ENCODE measurements at regions not wholly inside any gene's neighbourhood (a gene's known extent, or its start where the extent isn't known, plus 50 kb on each side); places are given as distances from the start of the nearest gene placed in this dataset.
"Not testable (repeated sequence)": the region's sequence is repeated elsewhere in the genome, so short reads cannot be mapped to it uniquely, and the experiment has no call there.

DNA sequence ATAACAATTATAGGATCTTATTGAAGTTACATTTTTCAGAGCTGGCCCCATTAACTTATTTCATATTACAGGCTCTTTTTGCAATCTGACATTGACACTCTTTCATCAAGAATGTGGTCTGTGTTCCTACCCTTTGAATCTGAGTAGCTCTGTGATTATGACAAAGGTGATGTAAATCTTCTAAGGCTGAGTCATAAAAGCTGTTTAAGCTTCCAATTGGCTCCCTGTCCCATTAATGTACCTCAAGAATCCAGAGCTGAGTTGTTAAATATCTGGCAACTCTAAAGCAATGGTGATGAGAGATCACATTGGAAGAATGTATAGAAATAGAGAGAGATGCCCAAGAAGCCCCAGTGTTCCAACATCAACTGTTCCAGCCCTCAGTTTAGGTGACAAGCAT is 178.5 kb upstream of the DEPDC1 start:
- no peak for TF ChIP-seq TAF1 (IDR thresholded peaks at IDR 0.05; ENCODE audit: borderline replicate concordance, low read depth, low read length)
- TF ChIP-seq POLR2A (IDR thresholded peaks at IDR 0.05; ENCODE audit: low read depth, low read length): no peak
- no peak for TF ChIP-seq POLR2AphosphoS5 (IDR thresholded peaks at IDR 0.05; ENCODE audit: low read depth, low read length)
- DNase-seq (ENCODE audit: insufficient read length) (no peak), FAIRE-seq (no peak)

DNA sequence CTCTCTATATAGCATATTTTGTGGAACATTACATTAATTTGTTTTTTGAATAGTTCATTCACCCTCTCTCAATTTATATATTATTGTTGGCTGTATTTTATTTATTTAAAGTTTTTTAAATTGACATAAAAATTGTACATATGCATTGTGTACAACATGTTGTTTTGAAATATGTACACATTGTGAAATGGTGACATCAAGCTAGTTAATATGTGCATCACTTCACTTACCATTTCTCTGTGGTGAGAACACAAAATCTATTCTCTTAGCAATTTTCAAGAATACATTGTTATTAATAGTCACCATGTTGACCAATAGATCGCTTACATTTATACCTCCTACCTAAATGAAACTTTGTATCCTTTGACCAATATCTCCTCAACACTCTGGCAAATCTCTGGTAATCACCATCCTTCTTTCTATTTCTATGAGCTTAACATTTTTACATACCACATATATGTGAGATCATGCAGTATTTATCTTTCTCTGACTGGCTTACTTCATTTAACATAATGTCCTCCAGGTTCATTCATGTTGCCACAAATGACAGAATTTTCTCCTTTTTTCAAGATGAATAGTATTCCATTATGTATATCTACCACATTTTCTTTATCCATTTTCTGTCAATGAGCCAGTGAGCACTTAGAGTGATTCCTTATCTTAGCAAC is 180.9 kb upstream of the DEPDC1 start:
- DNase-seq (ENCODE audit: insufficient read length) (no peak), FAIRE-seq (no peak)
- no peak for TF ChIP-seq POLR2AphosphoS5 (IDR thresholded peaks at IDR 0.05; ENCODE audit: low read depth, low read length)
- TF ChIP-seq TAF1 (IDR thresholded peaks at IDR 0.05; ENCODE audit: borderline replicate concordance, low read depth, low read length): no peak
- TF ChIP-seq POLR2A (IDR thresholded peaks at IDR 0.05; ENCODE audit: low read depth, low read length): no peak

DNA sequence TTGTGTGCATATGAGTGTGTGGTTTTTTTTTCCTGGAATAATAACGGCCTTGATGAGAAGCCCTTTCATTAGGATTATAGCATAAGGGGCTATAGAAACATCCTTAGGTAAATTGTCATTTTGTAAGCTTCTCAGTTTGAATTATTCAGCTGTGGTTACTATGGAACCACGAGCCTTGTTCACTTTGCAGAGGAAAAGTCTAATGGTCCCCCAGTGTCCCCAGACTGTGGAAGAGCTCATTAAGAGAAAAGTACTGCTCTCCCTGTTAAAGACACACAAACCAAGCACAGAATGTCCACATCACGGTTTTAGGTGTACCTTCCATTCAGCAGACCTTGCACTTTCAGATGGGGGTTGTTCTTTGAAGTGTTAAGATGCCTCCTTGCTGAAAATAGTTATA is 199.3 kb upstream of the DEPDC1 start:
- DNase-seq (ENCODE audit: insufficient read length): no peak
- TF ChIP-seq POLR2A (IDR thresholded peaks at IDR 0.05; ENCODE audit: low read depth, low read length): no peak
- TF ChIP-seq TAF1 (IDR thresholded peaks at IDR 0.05; ENCODE audit: borderline replicate concordance, low read depth, low read length): no peak
- no peak for TF ChIP-seq POLR2AphosphoS5 (IDR thresholded peaks at IDR 0.05; ENCODE audit: low read depth, low read length)

DNA sequence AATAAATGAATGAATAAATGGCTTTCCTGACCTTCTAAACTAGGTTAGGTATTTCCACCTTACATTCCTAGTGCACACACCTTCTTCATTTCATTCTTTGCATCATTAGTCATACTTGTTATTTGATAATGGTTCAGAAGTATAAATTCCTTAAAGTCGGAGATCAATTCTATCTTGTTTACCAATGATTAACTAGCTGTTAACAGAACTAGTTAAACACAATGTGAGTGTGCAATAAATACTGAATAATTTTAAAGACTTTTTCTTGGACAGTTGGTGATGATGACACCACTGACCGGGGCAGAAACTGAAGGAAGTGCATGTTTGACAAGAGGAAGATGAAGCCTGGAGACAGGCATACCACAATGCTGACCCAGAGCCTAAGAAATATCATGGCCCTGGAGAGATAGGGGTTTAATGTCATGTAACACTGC is 207.1 kb upstream of the DEPDC1 start:
- no peak for TF ChIP-seq POLR2AphosphoS5 (IDR thresholded peaks at IDR 0.05; ENCODE audit: low read depth, low read length)
- no peak for TF ChIP-seq POLR2A (IDR thresholded peaks at IDR 0.05; ENCODE audit: low read depth, low read length)
- TF ChIP-seq TAF1 (IDR thresholded peaks at IDR 0.05; ENCODE audit: borderline replicate concordance, low read depth, low read length): no peak
- FAIRE-seq (no peak), DNase-seq (ENCODE audit: insufficient read length) (no peak)

More for the DNA sequence above, 199.3 kb upstream of the DEPDC1 start:
- no peak for FAIRE-seq

DNA sequence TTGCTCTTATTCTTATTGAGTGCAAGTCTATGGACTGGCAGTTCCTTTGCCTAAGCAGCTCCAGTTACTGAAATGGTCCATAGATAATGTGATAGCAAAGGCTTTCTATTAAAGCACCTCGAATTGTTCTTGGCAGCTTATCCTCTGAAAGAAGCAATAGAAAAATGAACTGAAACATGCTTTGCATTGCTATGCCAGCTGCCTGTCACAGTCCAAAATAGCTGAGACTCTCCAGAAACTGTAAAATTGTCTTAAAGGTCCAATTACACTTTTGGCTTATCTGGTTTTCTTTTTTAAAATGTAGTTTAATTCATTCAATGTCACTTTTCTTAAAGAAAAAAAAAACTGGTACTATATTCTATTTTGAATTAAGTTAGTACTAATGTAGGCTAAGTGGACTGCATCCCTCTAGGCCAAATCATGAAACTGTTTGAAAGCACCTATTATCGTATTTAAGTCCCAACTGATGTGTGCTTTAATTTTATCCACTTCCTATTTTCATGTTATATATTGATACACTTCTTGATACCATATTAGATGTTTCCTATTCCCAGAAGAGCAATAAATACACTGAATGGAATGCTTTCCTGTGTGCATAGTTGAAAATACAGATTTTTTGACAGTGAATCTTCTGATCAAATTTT is 208.0 kb upstream of the DEPDC1 start:
- FAIRE-seq: no peak
- TF ChIP-seq POLR2A (IDR thresholded peaks at IDR 0.05; ENCODE audit: low read depth, low read length) (no peak), TAF1 (IDR thresholded peaks at IDR 0.05; ENCODE audit: borderline replicate concordance, low read depth, low read length) (no peak), POLR2AphosphoS5 (IDR thresholded peaks at IDR 0.05; ENCODE audit: low read depth, low read length) (no peak)
- DNase-seq (ENCODE audit: insufficient read length): no peak

DNA sequence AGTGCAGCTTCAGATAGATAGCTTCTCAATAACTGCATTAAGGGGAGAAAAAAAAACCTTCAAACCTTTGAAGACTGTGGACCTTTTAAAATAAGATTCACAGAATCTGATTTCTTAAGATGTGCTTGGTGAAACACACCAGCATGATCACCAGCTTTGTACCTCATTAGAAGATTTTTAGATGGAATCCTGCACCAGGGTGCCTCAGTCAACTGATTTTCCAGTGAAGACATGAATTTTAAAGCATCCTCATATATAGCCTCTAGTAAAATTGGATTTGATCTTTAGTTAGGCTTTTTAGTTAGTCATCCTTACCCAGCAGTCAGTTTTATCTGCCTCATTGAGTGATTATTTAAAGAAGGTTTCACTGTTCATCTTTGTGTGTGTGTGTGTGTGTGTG is 208.6 kb upstream of the DEPDC1 start:
- FAIRE-seq: no peak
- TF ChIP-seq POLR2AphosphoS5 (IDR thresholded peaks at IDR 0.05; ENCODE audit: low read depth, low read length) (no peak), POLR2A (IDR thresholded peaks at IDR 0.05; ENCODE audit: low read depth, low read length) (no peak), TAF1 (IDR thresholded peaks at IDR 0.05; ENCODE audit: borderline replicate concordance, low read depth, low read length) (no peak)
- no peak for DNase-seq (ENCODE audit: insufficient read length)

DNA sequence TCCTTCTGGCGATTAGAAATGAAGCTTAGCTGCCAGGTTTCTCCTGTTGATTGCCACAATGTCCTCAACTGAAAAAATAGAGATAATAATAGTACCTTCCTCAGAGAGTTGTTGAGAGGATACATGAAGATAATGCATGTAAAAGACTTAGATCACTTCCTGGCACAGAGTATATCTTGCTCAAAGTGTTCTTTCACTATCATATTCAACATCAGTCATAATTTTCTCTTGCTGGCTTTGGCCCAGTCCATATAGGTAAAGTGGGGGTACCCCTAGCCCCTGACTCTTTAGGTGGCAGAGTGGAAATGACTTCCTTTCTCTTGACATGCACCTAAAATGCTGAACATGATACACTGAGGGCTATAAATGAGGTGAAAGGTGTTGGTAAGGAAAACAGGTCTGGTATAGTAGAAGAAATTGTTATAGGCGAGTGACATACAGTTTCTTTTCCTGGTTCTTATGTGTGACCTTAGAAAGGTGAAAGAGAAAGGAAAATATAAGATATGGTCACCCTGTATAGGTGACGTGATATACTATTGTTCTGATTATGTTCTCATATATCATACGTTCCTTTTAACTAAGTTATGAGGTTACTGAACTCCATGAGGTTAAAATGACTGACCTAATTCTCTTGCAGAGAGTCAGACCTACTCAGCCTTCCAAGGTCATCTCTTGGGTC is 209.9 kb upstream of the DEPDC1 start:
- FAIRE-seq: peak; percentile 27
- no peak for TF ChIP-seq POLR2AphosphoS5 (IDR thresholded peaks at IDR 0.05; ENCODE audit: low read depth, low read length)
- TF ChIP-seq TAF1 (IDR thresholded peaks at IDR 0.05; ENCODE audit: borderline replicate concordance, low read depth, low read length): no peak
- no peak for TF ChIP-seq POLR2A (IDR thresholded peaks at IDR 0.05; ENCODE audit: low read depth, low read length)
- no peak for DNase-seq (ENCODE audit: insufficient read length)

DNA sequence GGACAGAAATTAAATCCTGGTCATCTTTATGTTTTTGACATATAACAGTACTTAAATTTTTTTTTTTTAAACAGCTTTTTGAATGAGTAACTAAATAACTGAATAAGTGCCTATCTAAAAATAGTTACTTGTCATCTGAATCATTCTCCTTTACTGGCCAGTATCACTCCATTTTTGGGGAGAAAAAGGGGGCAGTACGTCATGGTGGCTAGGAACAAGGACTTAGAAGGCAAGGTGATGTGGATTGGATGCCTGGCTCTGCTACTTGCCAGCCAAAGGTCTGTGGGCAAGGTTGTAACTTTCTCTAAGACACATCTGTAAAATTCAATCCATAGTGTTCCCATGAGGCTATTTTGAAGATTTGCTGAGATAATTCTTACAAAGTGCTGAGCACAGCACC is 220.4 kb upstream of the DEPDC1 start:
- DNase-seq (ENCODE audit: insufficient read length) (no peak), FAIRE-seq (no peak)
- no peak for TF ChIP-seq POLR2AphosphoS5 (IDR thresholded peaks at IDR 0.05; ENCODE audit: low read depth, low read length)
- no peak for TF ChIP-seq TAF1 (IDR thresholded peaks at IDR 0.05; ENCODE audit: borderline replicate concordance, low read depth, low read length)
- no peak for TF ChIP-seq POLR2A (IDR thresholded peaks at IDR 0.05; ENCODE audit: low read depth, low read length)

DNA sequence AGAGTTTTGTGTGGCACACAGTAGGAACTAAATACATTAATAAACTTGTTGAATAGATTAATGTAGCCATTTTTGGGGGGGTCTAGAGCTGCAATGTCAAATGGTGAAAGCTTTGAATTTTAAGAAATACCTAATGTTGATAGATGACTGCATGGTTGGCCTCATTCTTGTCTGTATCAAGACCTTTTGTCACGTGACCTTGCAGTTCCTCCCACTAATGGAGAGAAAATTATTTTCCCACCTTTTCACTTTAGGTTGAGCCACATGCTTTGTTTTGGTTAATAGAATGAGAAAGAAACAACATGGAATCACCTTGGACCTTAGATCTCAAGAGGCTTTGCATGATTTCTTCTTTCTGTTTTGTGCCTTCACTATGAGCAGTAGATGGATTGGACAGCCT is 223.6 kb upstream of the DEPDC1 start:
- DNase-seq (ENCODE audit: insufficient read length): no peak
- TF ChIP-seq POLR2A (IDR thresholded peaks at IDR 0.05; ENCODE audit: low read depth, low read length): no peak
- TF ChIP-seq POLR2AphosphoS5 (IDR thresholded peaks at IDR 0.05; ENCODE audit: low read depth, low read length): no peak
- TF ChIP-seq TAF1 (IDR thresholded peaks at IDR 0.05; ENCODE audit: borderline replicate concordance, low read depth, low read length): no peak
- FAIRE-seq: no peak

DNA sequence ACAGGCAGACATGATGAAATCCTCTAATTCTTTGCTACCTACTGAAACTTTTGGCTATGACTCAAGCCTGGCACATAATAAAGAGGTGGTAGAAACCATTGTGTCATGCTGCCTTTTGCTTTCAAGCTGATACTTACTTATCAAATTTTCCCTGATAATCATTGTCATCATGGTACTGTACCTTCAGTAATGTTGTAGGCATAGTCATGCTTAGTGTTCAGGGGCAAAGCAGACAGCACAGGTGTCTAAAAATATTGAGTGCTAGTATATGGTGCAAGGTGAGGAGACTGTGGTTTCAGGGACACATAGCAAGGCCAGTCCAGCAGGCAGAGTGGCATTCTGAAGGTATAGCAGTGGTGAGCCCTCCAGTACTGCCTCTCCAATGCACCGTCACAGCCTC is 226.9 kb upstream of the DEPDC1 start:
- FAIRE-seq (no peak), DNase-seq (ENCODE audit: insufficient read length) (no peak)
- no peak for TF ChIP-seq POLR2AphosphoS5 (IDR thresholded peaks at IDR 0.05; ENCODE audit: low read depth, low read length)
- TF ChIP-seq TAF1 (IDR thresholded peaks at IDR 0.05; ENCODE audit: borderline replicate concordance, low read depth, low read length): no peak
- TF ChIP-seq POLR2A (IDR thresholded peaks at IDR 0.05; ENCODE audit: low read depth, low read length): no peak

DNA sequence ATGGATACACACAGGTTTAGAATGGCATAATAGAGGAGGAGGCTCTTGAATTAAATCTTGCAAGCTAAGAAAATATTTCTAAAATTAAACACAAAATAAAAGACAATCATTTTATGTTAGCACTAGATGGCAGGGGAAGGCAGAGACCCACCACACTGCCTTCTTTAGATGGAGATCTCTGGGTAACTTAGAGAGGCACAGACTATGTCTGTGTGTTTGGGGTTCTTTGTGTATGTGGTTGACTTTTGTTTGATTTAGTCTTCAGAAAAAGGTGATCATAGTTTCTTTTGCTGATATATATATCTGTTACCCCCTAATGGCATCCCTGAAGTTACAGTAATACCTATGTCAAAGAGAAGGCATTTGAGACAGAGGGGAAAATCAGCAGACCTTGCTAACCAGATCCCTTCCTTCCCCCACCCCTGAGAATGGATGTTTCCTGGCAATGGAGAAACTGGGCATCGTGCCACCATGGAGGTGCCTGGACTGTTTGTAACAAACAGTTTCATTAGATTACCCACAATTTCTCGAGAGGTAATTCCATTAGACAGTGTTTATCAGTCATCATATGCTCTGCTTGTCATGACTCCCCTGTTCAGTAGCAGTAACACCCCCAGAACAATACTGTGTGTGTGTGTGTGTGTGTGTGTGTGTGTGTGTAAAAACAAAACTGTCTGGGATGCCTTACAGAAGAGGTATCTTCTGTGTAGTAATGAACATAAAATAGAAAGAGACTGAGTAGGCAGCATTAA is 228.3 kb upstream of the DEPDC1 start:
- no peak for TF ChIP-seq TAF1 (IDR thresholded peaks at IDR 0.05; ENCODE audit: borderline replicate concordance, low read depth, low read length)
- no peak for TF ChIP-seq POLR2AphosphoS5 (IDR thresholded peaks at IDR 0.05; ENCODE audit: low read depth, low read length)
- no peak for TF ChIP-seq POLR2A (IDR thresholded peaks at IDR 0.05; ENCODE audit: low read depth, low read length)
- no peak for DNase-seq (ENCODE audit: insufficient read length)
- FAIRE-seq: no peak

DNA sequence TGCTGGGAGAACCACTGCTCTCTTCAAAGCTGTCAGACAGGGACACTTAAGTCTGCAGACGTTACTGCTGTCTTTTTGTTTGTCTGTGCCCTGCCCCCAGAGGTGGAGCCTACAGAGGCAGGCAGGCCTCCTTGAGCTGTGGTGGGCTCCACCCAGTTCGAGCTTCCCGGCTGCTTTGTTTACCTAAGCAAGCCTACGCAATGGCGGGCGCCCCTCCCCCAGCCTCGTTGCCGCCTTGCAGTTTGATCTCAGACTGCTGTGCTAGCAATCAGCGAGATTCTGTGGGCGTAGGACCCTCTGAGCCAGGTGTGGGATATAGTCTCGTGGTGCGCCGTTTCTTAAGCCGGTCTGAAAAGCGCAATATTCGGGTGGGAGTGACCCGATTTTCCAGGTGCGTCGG is 242.6 kb upstream of the DEPDC1 start:
- FAIRE-seq; DNase-seq (ENCODE audit: insufficient read length): not testable (repeated sequence)

Data from GM12892 (cell line).